GM12878 (cell line): ENCODE measurements at regions not wholly inside any gene's neighbourhood (a gene's known extent, or its start where the extent isn't known, plus 50 kb on each side); places are given as distances from the start of the nearest gene placed in this dataset. TPM values are rescaled to one million over a fixed set of nuclear protein-coding genes. Genes with fewer than 3 reads are reported as not detected.

Source experiments
- ATAC-seq: fragments of 200-7000 bp; cut with Tn5 transposase; 3 replicates; pipeline ENCODE4 v1.9.1; 2020; ENCODE audit warnings: mild to moderate bottlenecking, moderate library complexity
- BruUV-seq: library from RNA; stranded (reverse); fragments of 400-500 nt; replicated peaks from 2 replicates; lab custom pipeline; 2021; lab: Mats Ljungman, UMichigan
- CTCF ChIA-PET: fragments of 300-600 bp; sonication (Branson Sonifier 250); formaldehyde crosslinking; extraction: SDS; loops from one replicate; lab custom pipeline; 2021; ENCODE audit warnings: inconsistent platforms; lab: Yijun Ruan, JAX
- POLR2A ChIA-PET: fragments of 350-600 bp; formaldehyde crosslinking; extraction: SDS; loops from one replicate; lab custom pipeline; 2021; ENCODE audit warnings: inconsistent platforms; lab: Charles Lee
- RAD21 ChIA-PET: fragments of 300-600 bp; sonication (Branson Sonifier 250); formaldehyde crosslinking; loops from one replicate; lab custom pipeline; 2023; ENCODE audit warnings: antibody characterized with exemption; ENCODE audit not compliant: unreplicated experiment; lab: Charles Lee
- SMC1A ChIA-PET: fragments of 300-600 bp; sonication (Branson Sonifier 250); formaldehyde crosslinking; loops from one replicate; lab custom pipeline; 2023; ENCODE audit not compliant: unreplicated experiment, uncharacterized antibody; lab: Charles Lee
- DNase-seq: peaks from one replicate; pipeline ENCODE4 v3.0.0-alpha.2; 2011; ENCODE audit warnings: low read depth, low spot score
- FAIRE-seq: peaks from 3 replicates; lab custom pipeline; 2011; peaks lifted over from hg19 to GRCh38; lab: Jason Lieb, UNC
- H2AFZ ChIP-seq: 2 replicates; pipeline ENCODE4 v1.6.0; 2011; ENCODE audit warnings: low read depth, low read length, control low read depth; ENCODE audit not compliant: control insufficient read depth
- H3K27ac ChIP-seq: 2 replicates; pipeline ENCODE4 v1.5.1; 2011; ENCODE audit warnings: control low read depth; ENCODE audit not compliant: control insufficient read depth, insufficient read depth
- H3K27me3 ChIP-seq, 2 experiments: replicated peaks in 1 of 2; 2 replicates each; pipeline versions ENCODE4 v1.6.0 to v1.6.1; 2011; ENCODE audit warnings: low read length in 1 of 2; ENCODE audit not compliant: control insufficient read depth in 2 of 2, insufficient read depth in 2 of 2
- H3K36me3 ChIP-seq, 2 experiments: 2 replicates each; pipeline ENCODE4 v1.5.1; 2011; ENCODE audit warnings: low read length in 1 of 2; ENCODE audit not compliant: control insufficient read depth in 2 of 2, insufficient read depth in 2 of 2
- H3K4me1 ChIP-seq: 2 replicates; pipeline ENCODE4 v1.6.1; 2011; ENCODE audit warnings: mild to moderate bottlenecking, low read length, moderate library complexity, mixed read lengths; ENCODE audit not compliant: control insufficient read depth, insufficient read depth
- H3K4me2 ChIP-seq: 2 replicates; pipeline ENCODE4 v1.6.0; 2011; ENCODE audit warnings: control low read depth; ENCODE audit not compliant: control insufficient read depth, insufficient read depth
- H3K4me3 ChIP-seq: fragments of 200-600 bp; sonication (generic); 2 replicates; pipeline ENCODE4 v1.5.1; 2016
- H3K79me2 ChIP-seq: 2 replicates; pipeline ENCODE4 v1.6.0; 2011; ENCODE audit warnings: low read length; ENCODE audit not compliant: control insufficient read depth, insufficient read depth
- H3K9ac ChIP-seq: 2 replicates; pipeline ENCODE4 v1.8.0; 2011; ENCODE audit warnings: low read length, control low read depth, mixed read lengths; ENCODE audit not compliant: control insufficient read depth, insufficient read depth
- H3K9me3 ChIP-seq: replicated peaks from 3 replicates; pipeline ENCODE4 v1.5.1; 2011; ENCODE audit warnings: mild to moderate bottlenecking, low read length; ENCODE audit not compliant: control insufficient read depth, insufficient read depth
- H4K20me1 ChIP-seq: 2 replicates; pipeline ENCODE4 v1.6.0; 2011; ENCODE audit not compliant: control insufficient read depth, insufficient read depth
- CEBPB ChIP-seq, 2 experiments: fragments of 150-350 bp in 1 of 2; IDR thresholded peaks; 2 replicates each; pipeline ENCODE4 v1.6.1; 2012 to 2014; ENCODE audit warnings: low read depth in 2 of 2, low read length in 2 of 2, borderline replicate concordance in 1 of 2, inconsistent platforms in 1 of 2
- SREBF2 ChIP-seq: IDR thresholded peaks from 2 replicates; pipeline ENCODE4 v1.6.1; 2012; ENCODE audit warnings: mild to moderate bottlenecking, low read length
- ZNF207 ChIP-seq: fragments of 450-650 bp; IDR thresholded peaks from 2 replicates; pipeline ENCODE4 v1.6.1; 2014; ENCODE audit warnings: antibody characterized with exemption, mild to moderate bottlenecking, borderline replicate concordance
- WGBS: methylation state at CpG from one replicate; pipeline ENCODE4 v1.1.6; 2016; ENCODE audit warnings: low lambda C conversion rate; ENCODE audit not compliant: insufficient replicate concordance, insufficient coverage; ENCODE audit errors: missing lambda C conversion rate; 5-methylcytosine and 5-hydroxymethylcytosine counted together
- in situ Hi-C: fragments of 300-500 bp; cut with MboI; formaldehyde crosslinking; loops from 9 replicates; pipeline ENCODE4 v1.14.3; 2018; ENCODE audit warnings: mixed read lengths
- intact Hi-C: fragments of 100-400 bp; cut with micrococcal nuclease; formaldehyde crosslinking; loops from one replicate; pipeline ENCODE4 v1.14.2; 2022; ENCODE audit not compliant: unreplicated experiment
- small RNA-seq: library from RNA; depleted of rRNA; stranded (forward); fragments of <200 nt; gene quantifications from one replicate; pipeline ENCODE3, GENCODE V24; 2014

DNA sequence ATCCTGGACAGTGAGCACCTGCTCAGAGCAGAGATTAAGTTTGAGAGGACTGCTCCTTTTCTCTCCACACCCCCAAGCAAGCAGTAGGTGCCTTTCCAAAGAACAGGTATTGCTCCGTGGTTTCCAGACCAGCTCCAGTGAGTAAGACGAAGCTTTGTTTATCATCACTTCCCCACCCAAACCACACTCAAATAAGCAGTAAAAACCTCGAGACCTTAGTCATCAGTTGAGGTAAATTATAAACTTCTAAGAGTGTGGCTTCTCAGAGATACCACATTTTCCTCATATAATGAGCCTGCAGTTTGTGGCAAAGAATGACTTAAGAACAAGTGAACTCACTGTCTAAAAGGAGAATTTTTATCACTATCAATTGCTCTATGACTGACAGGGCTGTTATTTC, 50.0 kb upstream of the GRB10 start:
- Histone ChIP-seq H4K20me1 (no peaks in the 10 kb centered on the region), H3K4me3 (no peak overlapping the region), H3K36me3 (no peaks in the 10 kb centered on the region), H3K27ac (no peak overlapping the region), H3K4me2 (no peak overlapping the region), H3K9ac (no peak overlapping the region), H2AFZ (no peak overlapping the region), H3K4me1 (no peaks in the 10 kb centered on the region), H3K79me2 (no peaks in the 10 kb centered on the region), H3K27me3 (no peaks in the 10 kb centered on the region), H3K9me3 (no peaks in the 10 kb centered on the region)
- TF ChIP-seq CEBPB (IDR thresholded peaks at IDR 0.05; ENCODE audit: borderline replicate concordance in 1 of 2, low read depth in 2 of 2, low read length in 2 of 2) (no peak), ZNF207 (no peak), SREBF2 (no peak)
- no peak for FAIRE-seq
- no peak for DNase-seq
- no TSS peak for BruUV-seq
- WGBS, result 0% methylated on average over 3 of the region's 3 CpGs
- intact Hi-C loops, result no loop called here
- ATAC-seq, result no peak
- SMC1A ChIA-PET, result no interaction called here
- POLR2A ChIA-PET, result no interaction called here
- RAD21 ChIA-PET, result no interaction called here
- in situ Hi-C loops, result no loop called here
- CTCF ChIA-PET, result no interaction called here

Small RNAs in the stretch of these regions (small RNA-seq; reads per million reads assigned to genes)
- gene AC009296.1, result not detected
- not detected for gene RF00394
